A549 (cell line): ENCODE measurements at regions not wholly inside any gene's neighbourhood (a gene's known extent, or its start where the extent isn't known, plus 50 kb on each side); places are given as distances from the start of the nearest gene placed in this dataset.

Experiments
- ATAC-seq, 2 experiments: fragments of 200-7000 bp in 1 of 2; fragments of >200 bp in 1 of 2; cut with Nextera tagmentation in 1 of 2; cut with Tn5 transposase in 1 of 2; 3 replicates each; pipeline versions ENCODE4 v1.8.0 to v1.9.1; 2018 to 2020; ENCODE audit warnings: mild to moderate bottlenecking in 1 of 2, moderate library complexity in 1 of 2
- CTCF ChIA-PET: fragments of 300-600 bp; sonication (Branson Sonifier 250); formaldehyde crosslinking; extraction: SDS; loops from one replicate; lab custom pipeline; 2021; ENCODE audit warnings: antibody characterized with exemption, inconsistent platforms; lab: Yijun Ruan, JAX
- POLR2A ChIA-PET: fragments of 350-600 bp; formaldehyde crosslinking; extraction: SDS; loops from one replicate; lab custom pipeline; 2021; ENCODE audit warnings: antibody characterized with exemption, inconsistent platforms; lab: Yijun Ruan, JAX
- DNase-seq, 2 experiments: peaks; one replicate each; pipeline versions ENCODE4 v3.0.0 to v3.0.0-alpha.2; 2011 to 2016; ENCODE audit warnings: low read depth in 1 of 2, low spot score in 1 of 2
- FAIRE-seq: peaks from 2 replicates; lab custom pipeline; 2011; peaks lifted over from hg19 to GRCh38; lab: Jason Lieb, UNC
- H3K27ac ChIP-seq, 2 experiments: fragments of >200 bp; sonication (Bioruptor Twin); formaldehyde crosslinking; 3 replicates each; pipeline ENCODE4 v1.5.1; 2016 to 2017
- H3K4me1 ChIP-seq: fragments of >200 bp; sonication (Bioruptor Twin); formaldehyde crosslinking; 3 replicates; pipeline ENCODE4 v1.6.1; 2016
- H3K4me2 ChIP-seq: fragments of >200 bp; sonication (Bioruptor Twin); formaldehyde crosslinking; 3 replicates; pipeline ENCODE4 v1.6.1; 2016
- H3K4me3 ChIP-seq: fragments of >200 bp; sonication (Bioruptor Twin); formaldehyde crosslinking; 3 replicates; pipeline ENCODE4 v1.5.1; 2016
- H3K9me3 ChIP-seq: fragments of >200 bp; sonication (Bioruptor Twin); formaldehyde crosslinking; 3 replicates; pipeline ENCODE4 v1.6.1; 2016
- ATOH8 ChIP-seq: fragments of 250-450 bp; sonication (Bioruptor Pico); IDR thresholded peaks from 2 replicates; pipeline ENCODE4 v1.5.0; 2020; ENCODE audit warnings: low read depth, mild to moderate bottlenecking, moderate library complexity
- CBX8 ChIP-seq: fragments of 200-600 bp; sonication (generic); IDR thresholded peaks from 2 replicates; pipeline ENCODE4 v1.6.1; 2016
- CEBPB ChIP-seq, 2 experiments: fragments of >200 bp in 1 of 2; sonication (Bioruptor Twin) in 1 of 2; formaldehyde crosslinking in 1 of 2; IDR thresholded peaks; 2 replicates each; pipeline ENCODE4 v1.6.1; 2012 to 2016
- EHF ChIP-seq: fragments of 250-450 bp; sonication (Bioruptor Pico); IDR thresholded peaks from 2 replicates; pipeline ENCODE4 v1.5.0; 2020; ENCODE audit warnings: mild to moderate bottlenecking
- FOSB ChIP-seq: fragments of 250-450 bp; sonication (Bioruptor Pico); IDR thresholded peaks from 2 replicates; pipeline ENCODE4 v1.5.0; 2020; ENCODE audit warnings: mild to moderate bottlenecking, moderate library complexity
- FOSL2 ChIP-seq, 2 experiments: fragments of 450-650 bp in 1 of 2; fragments of >200 bp in 1 of 2; sonication (Bioruptor Twin) in 1 of 2; formaldehyde crosslinking; IDR thresholded peaks; 2 replicates each; pipeline versions ENCODE4 v1.5.0 to v1.6.1; 2016 to 2020; ENCODE audit warnings: mild to moderate bottlenecking in 1 of 2, moderate library complexity in 1 of 2
- FOXS1 ChIP-seq: fragments of 250-450 bp; sonication (Bioruptor Pico); IDR thresholded peaks from 2 replicates; pipeline ENCODE4 v1.5.0; 2020; ENCODE audit warnings: mild to moderate bottlenecking, moderate library complexity
- GATA3 ChIP-seq: IDR thresholded peaks from 2 replicates; pipeline ENCODE4 v1.6.1; 2012; ENCODE audit warnings: borderline replicate concordance
- HDAC2 ChIP-seq: fragments of 200-600 bp; sonication (generic); IDR thresholded peaks from 2 replicates; pipeline ENCODE4 v1.6.1; 2016
- HES2 ChIP-seq: fragments of >200 bp; sonication (Bioruptor Twin); formaldehyde crosslinking; IDR thresholded peaks from 2 replicates; pipeline ENCODE4 v1.6.1; 2016
- HEYL ChIP-seq: fragments of 250-450 bp; sonication (Bioruptor Pico); IDR thresholded peaks from 2 replicates; pipeline ENCODE4 v1.8.0; 2021; ENCODE audit warnings: mild to moderate bottlenecking, moderate library complexity
- HOXB5 ChIP-seq: fragments of 250-450 bp; sonication (Bioruptor Pico); IDR thresholded peaks from 2 replicates; pipeline ENCODE4 v1.5.0; 2020; ENCODE audit warnings: mild to moderate bottlenecking, moderate library complexity
- KDM1A ChIP-seq: fragments of 200-600 bp; sonication (generic); IDR thresholded peaks from 2 replicates; pipeline ENCODE4 v1.6.1; 2016; ENCODE audit warnings: low read depth, mild to moderate bottlenecking
- KDM5A ChIP-seq: fragments of 200-600 bp; sonication (generic); IDR thresholded peaks from 2 replicates; pipeline ENCODE4 v1.6.1; 2016; ENCODE audit warnings: antibody characterized with exemption, mild to moderate bottlenecking
- MAFK ChIP-seq: fragments of 450-650 bp; IDR thresholded peaks from 2 replicates; pipeline ENCODE4 v1.6.1; 2014; ENCODE audit not compliant: partially characterized antibody
- PHF8 ChIP-seq: fragments of 200-600 bp; sonication (generic); IDR thresholded peaks from 2 replicates; pipeline ENCODE4 v1.6.1; 2016; ENCODE audit warnings: low read depth, mild to moderate bottlenecking, antibody characterized with exemption, moderate library complexity, borderline replicate concordance
- RNF2 ChIP-seq: fragments of 200-600 bp; sonication (generic); IDR thresholded peaks from 2 replicates; pipeline ENCODE4 v1.6.1; 2016; ENCODE audit warnings: low read depth, mild to moderate bottlenecking, antibody characterized with exemption, moderate library complexity, borderline replicate concordance
- SREBF2 ChIP-seq: fragments of 450-650 bp; IDR thresholded peaks from 2 replicates; pipeline ENCODE4 v1.6.1; 2014; ENCODE audit warnings: mild to moderate bottlenecking, moderate library complexity
- ZC3H11A ChIP-seq: fragments of 450-650 bp; IDR thresholded peaks from 2 replicates; pipeline ENCODE4 v1.6.1; 2014; ENCODE audit warnings: antibody characterized with exemption, mild to moderate bottlenecking
- ZFP36 ChIP-seq: fragments of 450-650 bp; IDR thresholded peaks from 2 replicates; pipeline ENCODE4 v1.6.1; 2014; ENCODE audit warnings: borderline replicate concordance; ENCODE audit not compliant: partially characterized antibody
- ZSCAN20 ChIP-seq: fragments of 250-450 bp; sonication (Bioruptor Pico); IDR thresholded peaks from 2 replicates; pipeline ENCODE4 v1.8.0; 2022; ENCODE audit warnings: mild to moderate bottlenecking, moderate library complexity
- WGBS: methylation state at CpG from one replicate; pipeline ENCODE4 v1.1.6; 2017; ENCODE audit errors: missing lambda C conversion rate; 5-methylcytosine and 5-hydroxymethylcytosine counted together
- TF ChIP-seq, protein P1 (sequence below): fragments of 250-450 bp; sonication (Bioruptor Pico); IDR thresholded peaks from 2 replicates; pipeline ENCODE4 v1.5.0; 2021; ENCODE audit warnings: mild to moderate bottlenecking, moderate library complexity, borderline replicate concordance
- TF ChIP-seq, protein P2 (sequence below): fragments of >200 bp; sonication (Bioruptor Twin); formaldehyde crosslinking; IDR thresholded peaks from 3 replicates; pipeline ENCODE4 v1.5.1; 2016

- Histone ChIP-seq H3K4me3 (no peak overlapping the region), H3K9me3 (no peaks in the 10 kb centered on the region; the same call in 2 of the 3 replicates), H3K4me2 (no peak overlapping the region), H3K4me1 (no peaks in the 10 kb centered on the region)
- 55% methylated on average over 11 of the region's 12 CpGs for WGBS
- FAIRE-seq (no peak), DNase-seq (no peak), ATAC-seq (no peak)
- ChIA-PET CTCF (no interaction called here), POLR2A (no interaction called here)
- TF ChIP-seq, protein P1, sequence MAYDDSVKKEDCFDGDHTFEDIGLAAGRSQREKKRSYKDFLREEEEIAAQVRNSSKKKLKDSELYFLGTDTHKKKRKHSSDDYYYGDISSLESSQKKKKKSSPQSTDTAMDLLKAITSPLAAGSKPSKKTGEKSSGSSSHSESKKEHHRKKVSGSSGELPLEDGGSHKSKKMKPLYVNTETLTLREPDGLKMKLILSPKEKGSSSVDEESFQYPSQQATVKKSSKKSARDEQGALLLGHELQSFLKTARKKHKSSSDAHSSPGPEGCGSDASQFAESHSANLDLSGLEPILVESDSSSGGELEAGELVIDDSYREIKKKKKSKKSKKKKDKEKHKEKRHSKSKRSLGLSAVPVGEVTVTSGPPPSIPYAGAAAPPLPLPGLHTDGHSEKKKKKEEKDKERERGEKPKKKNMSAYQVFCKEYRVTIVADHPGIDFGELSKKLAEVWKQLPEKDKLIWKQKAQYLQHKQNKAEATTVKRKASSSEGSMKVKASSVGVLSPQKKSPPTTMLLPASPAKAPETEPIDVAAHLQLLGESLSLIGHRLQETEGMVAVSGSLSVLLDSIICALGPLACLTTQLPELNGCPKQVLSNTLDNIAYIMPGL, result no peak
- TF ChIP-seq ATOH8 (CRISPR knock-in tag) (no peak), CBX8 (no peak), FOXS1 (CRISPR knock-in tag) (no peak), KDM5A (no peak)
- TF ChIP-seq, all 56 proteins: peak for 0
- no peak overlapping the region for H3K27ac ChIP-seq
These were observed 1102.8 kb downstream of the BRD1 start for GRCh38 chr22:48724899-48725298.

DNA sequence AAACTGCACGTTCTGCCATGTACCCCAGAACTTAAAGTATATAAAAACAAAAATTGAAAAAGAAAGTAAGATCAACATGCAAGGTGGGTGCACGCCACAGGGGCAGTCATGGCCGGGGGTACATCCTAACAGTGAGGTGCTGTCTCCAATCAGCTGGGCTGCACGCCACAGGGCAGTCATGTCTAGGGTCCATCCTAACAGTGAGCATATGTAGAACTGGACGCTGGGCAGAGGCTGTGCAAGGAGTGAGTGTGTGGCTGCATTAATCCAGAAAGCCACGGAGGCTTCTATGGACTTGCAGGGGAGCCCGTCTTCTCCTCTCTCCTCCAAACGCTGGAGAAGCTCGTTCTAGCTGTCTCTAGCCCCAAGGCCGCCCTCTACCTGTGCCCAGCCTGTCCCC, 1105.0 kb downstream of the BRD1 start:
- ChIA-PET CTCF (no interaction called here), POLR2A (no interaction called here)
- TF ChIP-seq SREBF2, result no peak
- no peak for TF ChIP-seq HES2
- no peak for TF ChIP-seq FOSB (CRISPR knock-in tag)
- TF ChIP-seq HDAC2, result no peak
- no peak for TF ChIP-seq MAFK
- TF ChIP-seq ZFP36, result no peak
- TF ChIP-seq HOXB5 (CRISPR knock-in tag), result no peak
- no peak for TF ChIP-seq ZSCAN20 (CRISPR knock-in tag)
- no peak for TF ChIP-seq KDM1A
- TF ChIP-seq, protein P2, sequence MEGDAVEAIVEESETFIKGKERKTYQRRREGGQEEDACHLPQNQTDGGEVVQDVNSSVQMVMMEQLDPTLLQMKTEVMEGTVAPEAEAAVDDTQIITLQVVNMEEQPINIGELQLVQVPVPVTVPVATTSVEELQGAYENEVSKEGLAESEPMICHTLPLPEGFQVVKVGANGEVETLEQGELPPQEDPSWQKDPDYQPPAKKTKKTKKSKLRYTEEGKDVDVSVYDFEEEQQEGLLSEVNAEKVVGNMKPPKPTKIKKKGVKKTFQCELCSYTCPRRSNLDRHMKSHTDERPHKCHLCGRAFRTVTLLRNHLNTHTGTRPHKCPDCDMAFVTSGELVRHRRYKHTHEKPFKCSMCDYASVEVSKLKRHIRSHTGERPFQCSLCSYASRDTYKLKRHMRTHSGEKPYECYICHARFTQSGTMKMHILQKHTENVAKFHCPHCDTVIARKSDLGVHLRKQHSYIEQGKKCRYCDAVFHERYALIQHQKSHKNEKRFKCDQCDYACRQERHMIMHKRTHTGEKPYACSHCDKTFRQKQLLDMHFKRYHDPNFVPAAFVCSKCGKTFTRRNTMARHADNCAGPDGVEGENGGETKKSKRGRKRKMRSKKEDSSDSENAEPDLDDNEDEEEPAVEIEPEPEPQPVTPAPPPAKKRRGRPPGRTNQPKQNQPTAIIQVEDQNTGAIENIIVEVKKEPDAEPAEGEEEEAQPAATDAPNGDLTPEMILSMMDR, result no peak
- no peak for TF ChIP-seq ZC3H11A
- H3K4me2 ChIP-seq, result no peak overlapping the region
- H3K4me3 ChIP-seq, result no peak overlapping the region
- no peaks in the 10 kb centered on the region for H3K4me1 ChIP-seq
- DNase-seq (no peak), ATAC-seq (no peak), FAIRE-seq (no peak)
- WGBS, result 26% methylated on average over 7 of the region's 10 CpGs
- no peaks in the 10 kb centered on the region for H3K9me3 ChIP-seq
- H3K27ac ChIP-seq, result no peak overlapping the region

GRCh38 chr22:48721395-48721669, 1106.3 kb downstream of the BRD1 start:
- no peak for DNase-seq
- no peak overlapping the region for H3K27ac ChIP-seq
- TF ChIP-seq FOSL2 (IDR thresholded peaks at IDR 0.05) (no peak), FOSL2 (CRISPR knock-in tag; IDR thresholded peaks at IDR 0.05) (no peak), EHF (CRISPR knock-in tag) (no peak), CEBPB (IDR thresholded peaks at IDR 0.05) (no peak), RNF2 (no peak), GATA3 (no peak), PHF8 (no peak), HEYL (no peak), ZSCAN20 (CRISPR knock-in tag) (no peak)
- TF ChIP-seq, all 56 proteins: peak for 0
- ChIA-PET POLR2A (no interaction called here), CTCF (no interaction called here)
- no peak overlapping the region for H3K4me3 ChIP-seq
- H3K4me2 ChIP-seq, result no peak overlapping the region
- no peaks in the 10 kb centered on the region for H3K9me3 ChIP-seq
- WGBS, result 41% methylated on average over 3 of the region's 3 CpGs
- no peak for FAIRE-seq
- ATAC-seq, result no peak
- no peaks in the 10 kb centered on the region for H3K4me1 ChIP-seq
